GM23338 (cell line): ENCODE measurements at regions not wholly inside any gene's neighbourhood (a gene's known extent, or its start where the extent isn't known, plus 50 kb on each side); places are given as distances from the start of the nearest gene placed in this dataset.

Source experiments
- ATAC-seq: fragments of 200-7000 bp; cut with Tn5 transposase; 3 replicates; pipeline ENCODE4 v1.9.1; 2020
- DNase-seq: peaks from one replicate; pipeline ENCODE4 v3.0.0-alpha.2; 2015; ENCODE audit warnings: low spot score
- H2AFZ ChIP-seq: fragments of 200-600 bp; sonication (generic); 2 replicates; pipeline ENCODE4 v1.8.0; 2016; ENCODE audit warnings: antibody characterized with exemption, mild to moderate bottlenecking, moderate library complexity
- H3F3A ChIP-seq: fragments of 200-600 bp; sonication (generic); replicated peaks from 2 replicates; pipeline ENCODE4 v1.8.0; 2017; ENCODE audit warnings: antibody characterized with exemption, mixed run types, low read depth
- H3K27ac ChIP-seq: fragments of 200-600 bp; sonication (generic); 2 replicates; pipeline ENCODE4 v1.6.1; 2016; ENCODE audit warnings: low read depth
- H3K27me3 ChIP-seq: fragments of 200-600 bp; sonication (generic); 2 replicates; pipeline ENCODE4 v1.8.0; 2016; ENCODE audit warnings: mild to moderate bottlenecking, mixed run types, moderate library complexity; ENCODE audit not compliant: insufficient read depth
- H3K36me3 ChIP-seq: fragments of 200-600 bp; sonication (generic); 2 replicates; pipeline ENCODE4 v1.8.0; 2016; ENCODE audit warnings: mild to moderate bottlenecking; ENCODE audit not compliant: insufficient read depth
- H3K4me1 ChIP-seq: fragments of 200-600 bp; sonication (generic); 2 replicates; pipeline ENCODE4 v1.8.0; 2016; ENCODE audit warnings: mild to moderate bottlenecking, moderate library complexity; ENCODE audit not compliant: insufficient read depth
- H3K4me2 ChIP-seq: fragments of 200-600 bp; sonication (generic); 2 replicates; pipeline ENCODE4 v1.7.1; 2017; ENCODE audit warnings: mixed run types
- H3K4me3 ChIP-seq: fragments of 200-600 bp; sonication (generic); 2 replicates; pipeline ENCODE4 v1.6.1; 2016; ENCODE audit warnings: mixed run types
- H3K79me2 ChIP-seq: fragments of 200-600 bp; sonication (generic); replicated peaks from 2 replicates; pipeline ENCODE4 v1.8.0; 2017; ENCODE audit warnings: mild to moderate bottlenecking; ENCODE audit not compliant: insufficient read depth
- H3K9me2 ChIP-seq: fragments of 200-600 bp; sonication (generic); 2 replicates; pipeline ENCODE4 v1.8.0; 2017; ENCODE audit not compliant: insufficient read depth
- H4K20me1 ChIP-seq: fragments of 200-600 bp; sonication (generic); replicated peaks from 2 replicates; pipeline ENCODE4 v1.8.0; 2017; ENCODE audit warnings: mild to moderate bottlenecking; ENCODE audit not compliant: insufficient read depth
- H3K27ac Mint-ChIP-seq: 2 replicates; pipeline ENCODE4 v1.8.0; 2020; ENCODE audit warnings: inconsistent platforms, mild to moderate bottlenecking, moderate library complexity, mixed read lengths
- H3K27me3 Mint-ChIP-seq: 3 replicates; pipeline ENCODE4 v1.8.0; 2022; ENCODE audit warnings: low read depth, mild to moderate bottlenecking, moderate library complexity, mixed read lengths, inconsistent platforms; ENCODE audit not compliant: insufficient read depth, poor library complexity
- H3K36me3 Mint-ChIP-seq: 3 replicates; pipeline ENCODE4 v1.8.0; 2021; ENCODE audit warnings: low read depth, mild to moderate bottlenecking, inconsistent platforms, moderate library complexity, mixed read lengths
- H3K4me1 Mint-ChIP-seq: 3 replicates; pipeline ENCODE4 v1.8.0; 2020; ENCODE audit warnings: mild to moderate bottlenecking, inconsistent platforms, mixed read lengths
- H3K4me3 Mint-ChIP-seq: 3 replicates; pipeline ENCODE4 v1.8.0; 2021; ENCODE audit warnings: moderate library complexity, mild to moderate bottlenecking, inconsistent platforms, mixed read lengths
- H3K9me3 Mint-ChIP-seq: 3 replicates; pipeline ENCODE4 v1.8.0; 2020; ENCODE audit warnings: moderate library complexity, mild to moderate bottlenecking, inconsistent platforms, mixed read lengths
- CREB1 ChIP-seq: fragments of 250-450 bp; sonication (Bioruptor Pico); IDR thresholded peaks from 2 replicates; pipeline ENCODE4 v1.5.0; 2020; ENCODE audit warnings: low read depth, mild to moderate bottlenecking, moderate library complexity
- EZH2 ChIP-seq: fragments of 200-600 bp; sonication (generic); IDR thresholded peaks from one replicate; pipeline ENCODE4 v1.8.0; 2017; ENCODE audit warnings: antibody characterized with exemption, mild to moderate bottlenecking, low read depth; ENCODE audit not compliant: unreplicated experiment
- JUNB ChIP-seq: IDR thresholded peaks from one replicate; pipeline ENCODE4 v1.6.1; 2016; ENCODE audit warnings: antibody characterized with exemption; ENCODE audit not compliant: unreplicated experiment
- POLR2AphosphoS5 ChIP-seq: IDR thresholded peaks from 2 replicates; pipeline ENCODE4 v1.6.1; 2016; ENCODE audit warnings: antibody characterized with exemption, low read depth
- REST ChIP-seq: IDR thresholded peaks from one replicate; pipeline ENCODE4 v1.6.1; 2018; ENCODE audit warnings: antibody characterized with exemption; ENCODE audit not compliant: unreplicated experiment
- ZNF331 ChIP-seq: fragments of 250-450 bp; sonication (Bioruptor Pico); IDR thresholded peaks from 2 replicates; pipeline ENCODE4 v1.5.0; 2020; ENCODE audit warnings: low read depth, mild to moderate bottlenecking, moderate library complexity
- ZNF462 ChIP-seq: fragments of 250-450 bp; sonication (Bioruptor Pico); IDR thresholded peaks from 2 replicates; pipeline ENCODE4 v1.5.0; 2020; ENCODE audit warnings: mild to moderate bottlenecking, moderate library complexity

GRCh38 chr2:118241128-118241527, 152.9 kb downstream of the INSIG2 start:
- Histone ChIP-seq H3K9me2 (peaks cover 6% of the 10 kb centered on the region; the same call in 1 of the 2 replicates), H4K20me1 (no peaks in the 10 kb centered on the region), H3K36me3 (no peaks in the 10 kb centered on the region), H3K4me2 (no peak overlapping the region), H3K4me1 (no peaks in the 10 kb centered on the region), H3K27ac (no peak overlapping the region), H2AFZ (no peak overlapping the region), H3K27me3 (no peaks in the 10 kb centered on the region), H3F3A (no peaks in the 10 kb centered on the region), H3K79me2 (no peaks in the 10 kb centered on the region), H3K4me3 (no peak overlapping the region)
- no peak for TF ChIP-seq ZNF331 (CRISPR knock-in tag)
- TF ChIP-seq REST, result no peak
- TF ChIP-seq POLR2AphosphoS5, result no peak
- TF ChIP-seq EZH2, result no peak
- TF ChIP-seq JUNB, result no peak
- TF ChIP-seq CREB1 (CRISPR knock-in tag), result no peak
- TF ChIP-seq ZNF462, result no peak
- DNase-seq (no peak), ATAC-seq (no peak)
- Mint-ChIP-seq H3K4me3 (no peak overlapping the region), H3K27me3 (peaks cover 5% of the 10 kb centered on the region), H3K27ac (no peak overlapping the region), H3K36me3 (no peaks in the 10 kb centered on the region; the same call in 2 of the 3 replicates), H3K4me1 (no peaks in the 10 kb centered on the region), H3K9me3 (peaks cover 9% of the 10 kb centered on the region; the same call in 2 of the 3 replicates)
